GM19397 (cell line): ENCODE measurements at regions not wholly inside any gene's neighbourhood (a gene's known extent, or its start where the extent isn't known, plus 50 kb on each side); places are given as distances from the start of the nearest gene placed in this dataset.

Experiments used
- ATAC-seq: cut with Tn5 transposase; IDR thresholded peaks from one replicate; pipeline ENCODE4 v1.9.1; 2021; ENCODE audit warnings: mild to moderate bottlenecking, moderate library complexity; ENCODE audit not compliant: unreplicated experiment

- no peak for ATAC-seq
Observed at GRCh38 chr13:34647379-34648150, 294.5 kb upstream of the NBEA start.

GRCh38 chr13:34654203-34654602 lies 287.9 kb upstream of the NBEA start:
- no peak for ATAC-seq

- no peak for ATAC-seq
Observed at GRCh38 chr13:34654647-34655046, 287.4 kb upstream of the NBEA start.

GRCh38 chr13:34655554-34655953 lies 286.5 kb upstream of the NBEA start:
- no peak for ATAC-seq

- ATAC-seq = no peak
Observed at GRCh38 chr13:34657716-34658115, 284.4 kb upstream of the NBEA start.

GRCh38 chr13:34667286-34668218 lies 274.5 kb upstream of the NBEA start:
- no peak for ATAC-seq

GRCh38 chr13:34671137-34671536 lies 270.9 kb upstream of the NBEA start:
- ATAC-seq = no peak

- ATAC-seq = no peak
Observed at GRCh38 chr13:34672631-34673030, 269.4 kb upstream of the NBEA start.

GRCh38 chr13:34675626-34676025 lies 266.4 kb upstream of the NBEA start:
- ATAC-seq = no peak

GRCh38 chr13:34678154-34678553 lies 263.9 kb upstream of the NBEA start:
- ATAC-seq = no peak

GRCh38 chr13:34681405-34681955 lies 260.6 kb upstream of the NBEA start:
- ATAC-seq = no peak

- no peak for ATAC-seq
Observed at GRCh38 chr13:34695063-34695462, 247.0 kb upstream of the NBEA start.

- no peak for ATAC-seq
Observed at GRCh38 chr13:34696296-34696695, 245.8 kb upstream of the NBEA start.

GRCh38 chr13:34696741-34697140 lies 245.3 kb upstream of the NBEA start:
- no peak for ATAC-seq

- no peak for ATAC-seq
Observed at GRCh38 chr13:34698945-34699344, 243.1 kb upstream of the NBEA start.

GRCh38 chr13:34700155-34700554 lies 241.9 kb upstream of the NBEA start:
- no peak for ATAC-seq

GRCh38 chr13:34701919-34702318 lies 240.2 kb upstream of the NBEA start:
- ATAC-seq = no peak

GRCh38 chr13:34708566-34709313 lies 233.3 kb upstream of the NBEA start:
- no peak for ATAC-seq

GRCh38 chr13:34719060-34719875 lies 222.8 kb upstream of the NBEA start:
- no peak for ATAC-seq

- ATAC-seq = no peak
Observed at GRCh38 chr13:34720618-34721017, 221.5 kb upstream of the NBEA start.
